ENCODE measurements at regions not wholly inside any gene's neighbourhood (a gene's known extent, or its start where the extent isn't known, plus 50 kb on each side); places are given as distances from the start of the nearest gene placed in this dataset.

- TF ChIP-seq CTCF (conservative IDR thresholded peaks at IDR 0.05; ENCODE audit: low read length): no peak
- no peak for TF ChIP-seq EZH2phosphoT487 (IDR thresholded peaks at IDR 0.05; ENCODE audit: borderline replicate concordance)
Observed at GRCh38 chr11:22456993-22457762, 119.0 kb downstream of the SLC17A6 start.

Measured in Loucy (cell line).